ENCODE measurements at regions not wholly inside any gene's neighbourhood (a gene's known extent, or its start where the extent isn't known, plus 50 kb on each side); places are given as distances from the start of the nearest gene placed in this dataset.
"Not testable (repeated sequence)": the region's sequence is repeated elsewhere in the genome, so short reads cannot be mapped to it uniquely, and the experiment has no call there.

DNA sequence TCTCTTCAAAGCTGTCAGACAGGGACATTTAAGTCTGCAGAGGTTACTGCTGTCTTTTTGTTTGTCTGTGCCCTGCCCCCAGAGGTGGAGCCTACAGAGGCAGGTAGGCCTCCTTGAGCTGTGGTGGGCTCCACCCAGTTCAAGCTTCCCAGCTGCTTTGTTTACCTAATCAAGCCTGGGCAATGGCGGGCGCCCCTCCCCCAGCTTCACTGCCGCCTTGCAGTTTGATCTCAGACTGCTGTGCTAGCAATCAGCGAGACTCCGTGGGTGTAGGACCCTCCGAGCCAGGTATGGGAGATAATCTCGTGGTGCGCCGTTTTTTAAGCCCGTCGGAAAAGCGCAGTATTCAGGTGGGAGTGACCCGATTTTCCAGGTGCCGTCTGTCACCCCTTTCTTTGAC lies 147.3 kb upstream of the FSIP2 start:
- not testable (repeated sequence) for TF ChIP-seq EZH2 (IDR thresholded peaks at IDR 0.05; ENCODE audit: low read length, missing control alignments)
- TF ChIP-seq, protein P1, sequence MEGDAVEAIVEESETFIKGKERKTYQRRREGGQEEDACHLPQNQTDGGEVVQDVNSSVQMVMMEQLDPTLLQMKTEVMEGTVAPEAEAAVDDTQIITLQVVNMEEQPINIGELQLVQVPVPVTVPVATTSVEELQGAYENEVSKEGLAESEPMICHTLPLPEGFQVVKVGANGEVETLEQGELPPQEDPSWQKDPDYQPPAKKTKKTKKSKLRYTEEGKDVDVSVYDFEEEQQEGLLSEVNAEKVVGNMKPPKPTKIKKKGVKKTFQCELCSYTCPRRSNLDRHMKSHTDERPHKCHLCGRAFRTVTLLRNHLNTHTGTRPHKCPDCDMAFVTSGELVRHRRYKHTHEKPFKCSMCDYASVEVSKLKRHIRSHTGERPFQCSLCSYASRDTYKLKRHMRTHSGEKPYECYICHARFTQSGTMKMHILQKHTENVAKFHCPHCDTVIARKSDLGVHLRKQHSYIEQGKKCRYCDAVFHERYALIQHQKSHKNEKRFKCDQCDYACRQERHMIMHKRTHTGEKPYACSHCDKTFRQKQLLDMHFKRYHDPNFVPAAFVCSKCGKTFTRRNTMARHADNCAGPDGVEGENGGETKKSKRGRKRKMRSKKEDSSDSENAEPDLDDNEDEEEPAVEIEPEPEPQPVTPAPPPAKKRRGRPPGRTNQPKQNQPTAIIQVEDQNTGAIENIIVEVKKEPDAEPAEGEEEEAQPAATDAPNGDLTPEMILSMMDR (conservative IDR thresholded peaks at IDR 0.05 in 1 of 2, IDR thresholded peaks at IDR 0.05 in 1 of 2; ENCODE audit: low read depth in 1 of 2, low read length in 2 of 2) = not testable (repeated sequence)
